A549 (cell line): ENCODE measurements at regions not wholly inside any gene's neighbourhood (a gene's known extent, or its start where the extent isn't known, plus 50 kb on each side); places are given as distances from the start of the nearest gene placed in this dataset.

Experiments used
- ATAC-seq, 2 experiments: fragments of 200-7000 bp in 1 of 2; fragments of >200 bp in 1 of 2; cut with Nextera tagmentation in 1 of 2; cut with Tn5 transposase in 1 of 2; 3 replicates each; pipeline versions ENCODE4 v1.8.0 to v1.9.1; 2018 to 2020; ENCODE audit warnings: mild to moderate bottlenecking in 1 of 2, moderate library complexity in 1 of 2
- CTCF ChIA-PET: fragments of 300-600 bp; sonication (Branson Sonifier 250); formaldehyde crosslinking; extraction: SDS; loops from one replicate; lab custom pipeline; 2021; ENCODE audit warnings: antibody characterized with exemption, inconsistent platforms; lab: Yijun Ruan, JAX
- POLR2A ChIA-PET: fragments of 350-600 bp; formaldehyde crosslinking; extraction: SDS; loops from one replicate; lab custom pipeline; 2021; ENCODE audit warnings: antibody characterized with exemption, inconsistent platforms; lab: Yijun Ruan, JAX
- DNase-seq, 2 experiments: peaks; one replicate each; pipeline versions ENCODE4 v3.0.0 to v3.0.0-alpha.2; 2011 to 2016; ENCODE audit warnings: low read depth in 1 of 2, low spot score in 1 of 2
- FAIRE-seq: peaks from 2 replicates; lab custom pipeline; 2011; peaks lifted over from hg19 to GRCh38; lab: Jason Lieb, UNC
- H3K27ac ChIP-seq, 2 experiments: fragments of >200 bp; sonication (Bioruptor Twin); formaldehyde crosslinking; 3 replicates each; pipeline ENCODE4 v1.5.1; 2016 to 2017
- H3K4me1 ChIP-seq: fragments of >200 bp; sonication (Bioruptor Twin); formaldehyde crosslinking; 3 replicates; pipeline ENCODE4 v1.6.1; 2016
- H3K4me2 ChIP-seq: fragments of >200 bp; sonication (Bioruptor Twin); formaldehyde crosslinking; 3 replicates; pipeline ENCODE4 v1.6.1; 2016
- H3K4me3 ChIP-seq: fragments of >200 bp; sonication (Bioruptor Twin); formaldehyde crosslinking; 3 replicates; pipeline ENCODE4 v1.5.1; 2016
- H3K9me3 ChIP-seq: fragments of >200 bp; sonication (Bioruptor Twin); formaldehyde crosslinking; 3 replicates; pipeline ENCODE4 v1.6.1; 2016
- BHLHE40 ChIP-seq: IDR thresholded peaks from 2 replicates; pipeline ENCODE4 v1.6.1; 2012; ENCODE audit warnings: low read depth, low read length, inconsistent platforms
- CBX2 ChIP-seq: fragments of 200-600 bp; sonication (generic); IDR thresholded peaks from 2 replicates; pipeline ENCODE4 v1.6.1; 2016; ENCODE audit warnings: low read depth, mild to moderate bottlenecking, borderline replicate concordance
- CBX8 ChIP-seq: fragments of 200-600 bp; sonication (generic); IDR thresholded peaks from 2 replicates; pipeline ENCODE4 v1.6.1; 2016
- CEBPB ChIP-seq, 2 experiments: fragments of >200 bp in 1 of 2; sonication (Bioruptor Twin) in 1 of 2; formaldehyde crosslinking in 1 of 2; IDR thresholded peaks; 2 replicates each; pipeline ENCODE4 v1.6.1; 2012 to 2016
- CHD4 ChIP-seq: fragments of 200-600 bp; sonication (generic); IDR thresholded peaks from 2 replicates; pipeline ENCODE4 v1.6.1; 2016; ENCODE audit warnings: antibody characterized with exemption, mild to moderate bottlenecking, borderline replicate concordance
- EP300 ChIP-seq, 2 experiments: fragments of >200 bp; sonication (Bioruptor Twin); formaldehyde crosslinking; IDR thresholded peaks; 2 replicates in 1 of 2; 3 replicates in 1 of 2; pipeline ENCODE4 v1.6.1; 2016 to 2017
- ESRRA ChIP-seq: fragments of 150-350 bp; IDR thresholded peaks from 2 replicates; pipeline ENCODE4 v1.6.1; 2014; ENCODE audit warnings: mild to moderate bottlenecking, low read length, borderline replicate concordance
- FOSL2 ChIP-seq, 2 experiments: fragments of 450-650 bp in 1 of 2; fragments of >200 bp in 1 of 2; sonication (Bioruptor Twin) in 1 of 2; formaldehyde crosslinking; IDR thresholded peaks; 2 replicates each; pipeline versions ENCODE4 v1.5.0 to v1.6.1; 2016 to 2020; ENCODE audit warnings: mild to moderate bottlenecking in 1 of 2, moderate library complexity in 1 of 2
- FOXS1 ChIP-seq: fragments of 250-450 bp; sonication (Bioruptor Pico); IDR thresholded peaks from 2 replicates; pipeline ENCODE4 v1.5.0; 2020; ENCODE audit warnings: mild to moderate bottlenecking, moderate library complexity
- GATA3 ChIP-seq: IDR thresholded peaks from 2 replicates; pipeline ENCODE4 v1.6.1; 2012; ENCODE audit warnings: borderline replicate concordance
- HDAC2 ChIP-seq: fragments of 200-600 bp; sonication (generic); IDR thresholded peaks from 2 replicates; pipeline ENCODE4 v1.6.1; 2016
- HOXB5 ChIP-seq: fragments of 250-450 bp; sonication (Bioruptor Pico); IDR thresholded peaks from 2 replicates; pipeline ENCODE4 v1.5.0; 2020; ENCODE audit warnings: mild to moderate bottlenecking, moderate library complexity
- JUN ChIP-seq, 2 experiments: fragments of >200 bp; sonication (Bioruptor Twin); formaldehyde crosslinking; IDR thresholded peaks; 2 replicates in 1 of 2; 3 replicates in 1 of 2; pipeline ENCODE4 v1.6.1; 2016 to 2017
- MAFK ChIP-seq: fragments of 450-650 bp; IDR thresholded peaks from 2 replicates; pipeline ENCODE4 v1.6.1; 2014; ENCODE audit not compliant: partially characterized antibody
- MYC ChIP-seq: IDR thresholded peaks from 2 replicates; pipeline ENCODE4 v1.6.1; 2012; ENCODE audit warnings: mild to moderate bottlenecking, inconsistent platforms, low read length, improper control_type of control experiment, borderline replicate concordance
- NFE2L2 ChIP-seq: fragments of 150-350 bp; conservative IDR thresholded peaks from 2 replicates; pipeline ENCODE4 v1.6.1; 2014; ENCODE audit warnings: low read length
- NPAS2 ChIP-seq: fragments of 250-450 bp; sonication (Bioruptor Pico); IDR thresholded peaks from 2 replicates; pipeline ENCODE4 v1.8.0; 2022; ENCODE audit warnings: mild to moderate bottlenecking, moderate library complexity, borderline replicate concordance
- NR3C1 ChIP-seq: fragments of >200 bp; sonication (Bioruptor Twin); formaldehyde crosslinking; IDR thresholded peaks from 3 replicates; pipeline ENCODE4 v1.6.1; 2017
- POLR2A ChIP-seq: IDR thresholded peaks from 2 replicates; pipeline ENCODE4 v1.6.1; 2012; ENCODE audit warnings: mild to moderate bottlenecking, low read length
- POLR2AphosphoS2 ChIP-seq: conservative IDR thresholded peaks from 2 replicates; pipeline ENCODE4 v1.6.1; 2012; ENCODE audit warnings: low read length, improper control_type of control experiment, inconsistent platforms
- RARB ChIP-seq: fragments of 250-450 bp; sonication (Bioruptor Pico); IDR thresholded peaks from 2 replicates; pipeline ENCODE4 v1.8.0; 2021; ENCODE audit warnings: mild to moderate bottlenecking, moderate library complexity
- ZFP36 ChIP-seq: fragments of 450-650 bp; IDR thresholded peaks from 2 replicates; pipeline ENCODE4 v1.6.1; 2014; ENCODE audit warnings: borderline replicate concordance; ENCODE audit not compliant: partially characterized antibody
- WGBS: methylation state at CpG from one replicate; pipeline ENCODE4 v1.1.6; 2017; ENCODE audit errors: missing lambda C conversion rate; 5-methylcytosine and 5-hydroxymethylcytosine counted together
- TF ChIP-seq, protein P1 (sequence below): fragments of 150-350 bp; IDR thresholded peaks from 2 replicates; pipeline ENCODE4 v1.6.1; 2014; ENCODE audit warnings: low read depth, mild to moderate bottlenecking, low read length
- TF ChIP-seq, protein P2 (sequence below): fragments of >200 bp; sonication (Bioruptor Twin); formaldehyde crosslinking; IDR thresholded peaks from 3 replicates; pipeline ENCODE4 v1.5.1; 2016
- TF ChIP-seq, protein P3 (sequence below): fragments of 450-650 bp; IDR thresholded peaks from 2 replicates; pipeline ENCODE4 v1.6.1; 2014; ENCODE audit warnings: antibody characterized with exemption

DNA sequence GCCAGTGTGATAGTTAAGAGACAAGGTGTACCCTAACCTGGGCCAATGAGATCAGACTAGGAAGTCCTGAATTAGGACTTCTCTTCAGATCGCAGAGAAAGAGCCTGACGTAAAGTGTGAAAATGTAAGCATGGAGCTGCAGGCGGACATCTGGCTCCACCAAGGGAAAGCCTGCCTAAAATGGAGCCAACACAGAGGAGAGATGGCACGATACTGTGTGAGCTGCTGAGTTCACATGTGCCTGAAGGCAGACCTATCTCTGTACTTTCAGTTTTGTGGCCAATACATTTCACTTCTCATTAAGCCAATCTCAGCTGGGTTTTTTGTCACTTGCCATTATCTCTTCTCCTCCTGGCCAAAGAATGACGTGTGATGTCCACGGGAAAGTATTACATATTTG lies 210.5 kb downstream of the ELAVL2 start:
- no peak overlapping the region for H3K27ac ChIP-seq
- no peak for TF ChIP-seq RARB (CRISPR knock-in tag)
- no peak for TF ChIP-seq CEBPB (IDR thresholded peaks at IDR 0.05)
- no peak for TF ChIP-seq NPAS2 (CRISPR knock-in tag)
- TF ChIP-seq ESRRA, result no peak
- FAIRE-seq (no peak), DNase-seq (no peak), ATAC-seq (no peak)
- ChIA-PET POLR2A (no interaction called here), CTCF (no interaction called here)
- no peak overlapping the region for H3K4me2 ChIP-seq
- no peaks in the 10 kb centered on the region for H3K4me1 ChIP-seq
- 33% methylated on average over 6 of the region's 6 CpGs for WGBS
- no peaks in the 10 kb centered on the region for H3K9me3 ChIP-seq
- H3K4me3 ChIP-seq, result no peak overlapping the region

DNA sequence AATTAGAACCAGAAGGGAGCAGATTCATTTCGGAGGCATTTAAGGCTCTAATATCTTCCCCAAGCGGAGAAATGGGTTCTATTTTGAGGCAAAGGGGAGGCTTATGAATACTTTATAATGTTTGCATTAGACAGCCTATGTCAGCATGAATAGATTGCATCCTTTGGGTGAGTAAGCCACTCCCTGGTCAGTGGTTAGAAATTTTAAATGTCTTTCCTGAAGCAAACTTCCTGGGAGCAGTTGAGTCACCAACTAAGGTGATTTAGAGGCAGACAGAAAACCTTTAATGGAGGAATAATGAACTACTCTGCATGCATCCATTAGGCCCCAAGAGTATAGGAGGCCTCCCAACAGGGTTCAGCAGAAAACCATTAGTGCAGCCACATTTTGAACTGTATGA lies 204.9 kb downstream of the ELAVL2 start:
- no peaks in the 10 kb centered on the region for H3K9me3 ChIP-seq
- TF ChIP-seq, protein P1, sequence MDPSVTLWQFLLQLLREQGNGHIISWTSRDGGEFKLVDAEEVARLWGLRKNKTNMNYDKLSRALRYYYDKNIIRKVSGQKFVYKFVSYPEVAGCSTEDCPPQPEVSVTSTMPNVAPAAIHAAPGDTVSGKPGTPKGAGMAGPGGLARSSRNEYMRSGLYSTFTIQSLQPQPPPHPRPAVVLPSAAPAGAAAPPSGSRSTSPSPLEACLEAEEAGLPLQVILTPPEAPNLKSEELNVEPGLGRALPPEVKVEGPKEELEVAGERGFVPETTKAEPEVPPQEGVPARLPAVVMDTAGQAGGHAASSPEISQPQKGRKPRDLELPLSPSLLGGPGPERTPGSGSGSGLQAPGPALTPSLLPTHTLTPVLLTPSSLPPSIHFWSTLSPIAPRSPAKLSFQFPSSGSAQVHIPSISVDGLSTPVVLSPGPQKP, result no peak
- TF ChIP-seq ZFP36 (no peak), FOSL2 (IDR thresholded peaks at IDR 0.05) (no peak), FOSL2 (CRISPR knock-in tag; IDR thresholded peaks at IDR 0.05) (no peak), EP300 (IDR thresholded peaks at IDR 0.05) (no peak), NR3C1 (no peak), POLR2A (no peak), CHD4 (no peak), HOXB5 (CRISPR knock-in tag) (no peak), GATA3 (no peak), BHLHE40 (no peak), POLR2AphosphoS2 (no peak), HDAC2 (no peak), CBX2 (no peak), MAFK (no peak)
- TF ChIP-seq, protein P2, sequence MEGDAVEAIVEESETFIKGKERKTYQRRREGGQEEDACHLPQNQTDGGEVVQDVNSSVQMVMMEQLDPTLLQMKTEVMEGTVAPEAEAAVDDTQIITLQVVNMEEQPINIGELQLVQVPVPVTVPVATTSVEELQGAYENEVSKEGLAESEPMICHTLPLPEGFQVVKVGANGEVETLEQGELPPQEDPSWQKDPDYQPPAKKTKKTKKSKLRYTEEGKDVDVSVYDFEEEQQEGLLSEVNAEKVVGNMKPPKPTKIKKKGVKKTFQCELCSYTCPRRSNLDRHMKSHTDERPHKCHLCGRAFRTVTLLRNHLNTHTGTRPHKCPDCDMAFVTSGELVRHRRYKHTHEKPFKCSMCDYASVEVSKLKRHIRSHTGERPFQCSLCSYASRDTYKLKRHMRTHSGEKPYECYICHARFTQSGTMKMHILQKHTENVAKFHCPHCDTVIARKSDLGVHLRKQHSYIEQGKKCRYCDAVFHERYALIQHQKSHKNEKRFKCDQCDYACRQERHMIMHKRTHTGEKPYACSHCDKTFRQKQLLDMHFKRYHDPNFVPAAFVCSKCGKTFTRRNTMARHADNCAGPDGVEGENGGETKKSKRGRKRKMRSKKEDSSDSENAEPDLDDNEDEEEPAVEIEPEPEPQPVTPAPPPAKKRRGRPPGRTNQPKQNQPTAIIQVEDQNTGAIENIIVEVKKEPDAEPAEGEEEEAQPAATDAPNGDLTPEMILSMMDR, result no peak
- no peak for ATAC-seq
- no peak overlapping the region for H3K27ac ChIP-seq
- DNase-seq, result no peak
- no peak overlapping the region for H3K4me3 ChIP-seq
- CTCF ChIA-PET, result no interaction called here
- WGBS, result 0% methylated on average over 2 of the region's 2 CpGs
- H3K4me2 ChIP-seq, result no peak overlapping the region
- no peak for FAIRE-seq
- POLR2A ChIA-PET, result no interaction called here
- no peaks in the 10 kb centered on the region for H3K4me1 ChIP-seq

DNA sequence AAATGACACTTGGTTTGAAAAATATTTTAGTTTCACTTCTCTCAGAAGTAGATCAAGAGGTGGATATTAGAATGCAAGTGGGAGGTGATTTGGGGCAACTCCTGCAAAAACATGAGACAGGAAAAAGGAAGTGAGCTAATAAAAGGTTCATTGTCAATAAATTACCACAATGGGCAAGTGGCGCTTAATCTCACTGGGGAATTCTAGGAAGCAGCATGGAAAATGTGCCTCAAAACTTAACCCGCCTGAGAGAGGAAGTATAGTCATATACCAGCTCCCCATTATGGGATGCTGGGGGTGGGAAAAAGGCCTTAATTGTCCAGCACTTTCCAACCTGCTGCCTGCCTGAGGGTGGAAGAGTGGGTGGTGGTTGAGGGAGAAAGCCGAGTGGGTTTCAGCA lies 204.1 kb downstream of the ELAVL2 start:
- DNase-seq (no peak), ATAC-seq (no peak), FAIRE-seq (no peak)
- no peaks in the 10 kb centered on the region for H3K4me1 ChIP-seq
- TF ChIP-seq JUN (IDR thresholded peaks at IDR 0.05) (no peak), NFE2L2 (no peak), MYC (no peak), NPAS2 (CRISPR knock-in tag) (no peak), FOXS1 (no peak), CBX8 (no peak)
- TF ChIP-seq, protein P3, sequence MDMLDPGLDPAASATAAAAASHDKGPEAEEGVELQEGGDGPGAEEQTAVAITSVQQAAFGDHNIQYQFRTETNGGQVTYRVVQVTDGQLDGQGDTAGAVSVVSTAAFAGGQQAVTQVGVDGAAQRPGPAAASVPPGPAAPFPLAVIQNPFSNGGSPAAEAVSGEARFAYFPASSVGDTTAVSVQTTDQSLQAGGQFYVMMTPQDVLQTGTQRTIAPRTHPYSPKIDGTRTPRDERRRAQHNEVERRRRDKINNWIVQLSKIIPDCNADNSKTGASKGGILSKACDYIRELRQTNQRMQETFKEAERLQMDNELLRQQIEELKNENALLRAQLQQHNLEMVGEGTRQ, result no peak
- CTCF ChIA-PET, result no interaction called here
- H3K4me3 ChIP-seq, result no peak overlapping the region
- no peaks in the 10 kb centered on the region for H3K9me3 ChIP-seq
- no peak overlapping the region for H3K4me2 ChIP-seq
- H3K27ac ChIP-seq, result no peak overlapping the region
- POLR2A ChIA-PET, result no interaction called here
- 21% methylated on average over 3 of the region's 3 CpGs for WGBS
